ENCODE measurements at regions not wholly inside any gene's neighbourhood (a gene's known extent, or its start where the extent isn't known, plus 50 kb on each side); places are given as distances from the start of the nearest gene placed in this dataset.
"Not testable (repeated sequence)": the region's sequence is repeated elsewhere in the genome, so short reads cannot be mapped to it uniquely, and the experiment has no call there.

DNA sequence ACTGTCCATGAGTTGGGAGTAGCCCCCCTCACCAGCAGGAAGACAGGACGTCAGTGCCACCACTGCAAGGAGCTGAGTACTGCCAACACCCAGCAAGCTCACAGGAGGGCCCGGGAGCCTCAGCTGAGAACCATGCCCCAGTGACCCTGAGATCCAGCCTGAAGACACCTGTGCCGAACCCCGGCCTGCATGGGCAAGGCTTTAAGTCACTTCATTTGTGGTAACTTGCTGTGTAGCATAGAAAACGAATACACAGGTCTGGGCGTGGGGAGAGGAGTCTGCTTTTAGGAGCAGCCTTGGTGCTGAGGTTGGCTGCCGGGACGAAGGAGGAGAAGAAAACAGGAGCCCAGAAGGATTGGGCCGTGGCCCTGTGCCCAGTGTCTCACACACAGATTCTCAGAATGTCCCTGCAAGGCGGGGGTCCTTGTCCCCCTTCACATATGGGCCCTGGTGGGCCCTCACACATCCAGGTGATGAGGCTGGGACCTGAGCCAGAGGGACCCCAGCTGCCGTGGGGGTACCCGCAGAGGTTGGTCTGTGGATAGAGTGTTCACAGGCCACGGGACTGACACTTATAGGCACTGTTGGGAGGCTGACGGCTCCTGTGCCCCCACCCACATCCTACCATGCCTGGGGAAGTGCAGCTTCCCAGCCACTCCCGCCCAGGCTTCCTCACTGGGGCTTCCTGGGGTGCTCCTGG lies 85.3 kb downstream of the PLXNA1 start:
- Histone ChIP-seq H3K27me3 (ENCODE audit: insufficient read depth, low read length) (peaks cover 3% of the 10 kb centered on the region), H3K9me3 (ENCODE audit: low read length) (no peaks in the 10 kb centered on the region), H3K4me3 (ENCODE audit: low read length) (no peak overlapping the region), H2AFZ (ENCODE audit: low read depth, low read length) (no peak overlapping the region), H3K36me3 (ENCODE audit: insufficient read depth, low read length) (no peaks in the 10 kb centered on the region), H3K4me1 (ENCODE audit: insufficient read depth, low read length) (peaks cover 5% of the 10 kb centered on the region)

- H3K4me3 ChIP-seq (ENCODE audit: low read length): no peak overlapping the region
- H2AFZ ChIP-seq (ENCODE audit: low read depth, low read length): no peak overlapping the region
- no peaks in the 10 kb centered on the region for H3K36me3 ChIP-seq (ENCODE audit: insufficient read depth, low read length)
- no peaks in the 10 kb centered on the region for H3K9me3 ChIP-seq (ENCODE audit: low read length)
- H3K27me3 ChIP-seq (ENCODE audit: insufficient read depth, low read length): peaks cover 3% of the 10 kb centered on the region
- H3K4me1 ChIP-seq (ENCODE audit: insufficient read depth, low read length): peaks cover 5% of the 10 kb centered on the region
These were observed 86.0 kb downstream of the PLXNA1 start for GRCh38 chr3:127068871-127069270.

DNA sequence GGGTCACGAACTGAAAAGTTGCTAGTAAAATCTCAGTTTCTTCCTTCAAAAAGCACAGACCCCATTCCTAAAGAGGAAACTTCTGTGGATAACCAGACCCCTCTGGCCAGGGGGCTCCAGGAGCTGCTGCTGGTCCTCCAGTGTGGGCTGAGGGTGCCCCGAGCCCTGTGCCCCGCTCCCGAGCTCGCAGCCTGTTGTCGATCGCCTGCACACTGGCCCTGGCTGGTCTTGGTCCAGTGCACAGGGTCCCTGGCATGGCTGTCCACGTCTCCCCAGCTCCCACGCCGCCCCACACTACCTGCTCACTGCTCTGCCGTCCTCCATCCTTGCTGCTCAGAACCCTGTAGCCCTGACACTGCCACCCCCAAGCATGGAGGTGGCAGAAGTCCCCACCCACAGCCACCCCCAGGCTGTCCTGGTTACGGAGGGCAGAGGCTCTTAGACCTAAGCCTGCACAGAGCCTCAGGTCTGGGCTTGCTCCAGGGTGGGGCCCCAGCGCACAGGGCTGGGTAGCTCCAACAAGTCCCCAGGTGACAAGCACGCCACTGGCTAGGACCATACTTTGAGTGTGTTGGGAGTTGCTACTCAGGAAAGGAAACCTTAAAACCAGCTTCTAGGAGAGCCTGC lies 87.0 kb downstream of the PLXNA1 start:
- Histone ChIP-seq H3K27me3 (ENCODE audit: insufficient read depth, low read length) (peaks cover 3% of the 10 kb centered on the region), H2AFZ (ENCODE audit: low read depth, low read length) (no peak overlapping the region), H3K36me3 (ENCODE audit: insufficient read depth, low read length) (no peaks in the 10 kb centered on the region), H3K4me3 (ENCODE audit: low read length) (no peak overlapping the region), H3K4me1 (ENCODE audit: insufficient read depth, low read length) (peaks cover 5% of the 10 kb centered on the region), H3K9me3 (ENCODE audit: low read length) (no peaks in the 10 kb centered on the region)

GRCh38 chr3:127070776-127071175 lies 87.9 kb downstream of the PLXNA1 start:
- Histone ChIP-seq H3K36me3 (ENCODE audit: insufficient read depth, low read length) (no peaks in the 10 kb centered on the region), H3K9me3 (ENCODE audit: low read length) (no peaks in the 10 kb centered on the region), H3K27me3 (ENCODE audit: insufficient read depth, low read length) (peaks cover 3% of the 10 kb centered on the region), H2AFZ (ENCODE audit: low read depth, low read length) (no peak overlapping the region), H3K4me3 (ENCODE audit: low read length) (no peak overlapping the region), H3K4me1 (ENCODE audit: insufficient read depth, low read length) (no peaks in the 10 kb centered on the region)

- no peaks in the 10 kb centered on the region for H3K4me1 ChIP-seq (ENCODE audit: insufficient read depth, low read length)
- no peaks in the 10 kb centered on the region for H3K36me3 ChIP-seq (ENCODE audit: insufficient read depth, low read length)
These were observed 88.7 kb downstream of the PLXNA1 start for GRCh38 chr3:127071597-127072001.

DNA sequence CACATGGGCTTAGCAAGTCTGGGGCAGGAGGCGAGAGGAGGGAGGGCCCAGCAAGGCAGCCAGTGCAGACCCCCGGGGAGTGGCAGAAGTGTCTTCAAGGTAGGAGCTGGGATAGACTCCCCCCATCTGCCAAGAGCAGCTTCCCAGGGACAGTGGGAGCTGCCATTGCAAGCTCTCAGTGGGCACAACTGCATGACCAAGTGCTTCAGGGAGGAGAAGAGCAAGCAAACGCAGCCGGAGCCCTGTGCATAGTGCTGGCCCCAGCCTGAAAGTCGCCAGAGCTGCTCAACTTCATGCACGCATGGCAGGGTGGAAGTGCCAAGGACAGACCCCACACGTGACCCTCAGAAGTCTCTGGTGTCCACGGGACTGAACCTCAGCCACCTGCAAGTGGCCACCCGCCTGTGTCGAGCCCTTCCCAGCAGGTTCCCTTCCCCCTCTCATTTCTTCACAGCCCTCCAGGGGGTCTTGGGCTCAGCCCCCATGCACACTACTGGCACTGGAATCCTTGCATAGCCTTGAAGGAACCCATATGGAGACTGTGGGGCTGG lies 89.4 kb downstream of the PLXNA1 start:
- H3K27me3 ChIP-seq (ENCODE audit: insufficient read depth, low read length): peaks cover 3% of the 10 kb centered on the region
- no peaks in the 10 kb centered on the region for H3K9me3 ChIP-seq (ENCODE audit: low read length)
- no peaks in the 10 kb centered on the region for H3K4me1 ChIP-seq (ENCODE audit: insufficient read depth, low read length)
- no peak overlapping the region for H2AFZ ChIP-seq (ENCODE audit: low read depth, low read length)
- H3K4me3 ChIP-seq (ENCODE audit: low read length): no peak overlapping the region
- H3K36me3 ChIP-seq (ENCODE audit: insufficient read depth, low read length): no peaks in the 10 kb centered on the region

More at GRCh38 chr3:127071597-127072001, 88.7 kb downstream of the PLXNA1 start:
- H3K4me3 ChIP-seq (ENCODE audit: low read length): no peak overlapping the region
- no peaks in the 10 kb centered on the region for H3K9me3 ChIP-seq (ENCODE audit: low read length)
- peaks cover 3% of the 10 kb centered on the region for H3K27me3 ChIP-seq (ENCODE audit: insufficient read depth, low read length)
- H2AFZ ChIP-seq (ENCODE audit: low read depth, low read length): no peak overlapping the region

GRCh38 chr3:127072971-127073783 lies 90.3 kb downstream of the PLXNA1 start:
- no peaks in the 10 kb centered on the region for H3K4me1 ChIP-seq (ENCODE audit: insufficient read depth, low read length)
- no peak overlapping the region for H2AFZ ChIP-seq (ENCODE audit: low read depth, low read length)
- no peaks in the 10 kb centered on the region for H3K9me3 ChIP-seq (ENCODE audit: low read length)
- H3K27me3 ChIP-seq (ENCODE audit: insufficient read depth, low read length): peaks cover 3% of the 10 kb centered on the region
- no peaks in the 10 kb centered on the region for H3K36me3 ChIP-seq (ENCODE audit: insufficient read depth, low read length)
- no peak overlapping the region for H3K4me3 ChIP-seq (ENCODE audit: low read length)

DNA sequence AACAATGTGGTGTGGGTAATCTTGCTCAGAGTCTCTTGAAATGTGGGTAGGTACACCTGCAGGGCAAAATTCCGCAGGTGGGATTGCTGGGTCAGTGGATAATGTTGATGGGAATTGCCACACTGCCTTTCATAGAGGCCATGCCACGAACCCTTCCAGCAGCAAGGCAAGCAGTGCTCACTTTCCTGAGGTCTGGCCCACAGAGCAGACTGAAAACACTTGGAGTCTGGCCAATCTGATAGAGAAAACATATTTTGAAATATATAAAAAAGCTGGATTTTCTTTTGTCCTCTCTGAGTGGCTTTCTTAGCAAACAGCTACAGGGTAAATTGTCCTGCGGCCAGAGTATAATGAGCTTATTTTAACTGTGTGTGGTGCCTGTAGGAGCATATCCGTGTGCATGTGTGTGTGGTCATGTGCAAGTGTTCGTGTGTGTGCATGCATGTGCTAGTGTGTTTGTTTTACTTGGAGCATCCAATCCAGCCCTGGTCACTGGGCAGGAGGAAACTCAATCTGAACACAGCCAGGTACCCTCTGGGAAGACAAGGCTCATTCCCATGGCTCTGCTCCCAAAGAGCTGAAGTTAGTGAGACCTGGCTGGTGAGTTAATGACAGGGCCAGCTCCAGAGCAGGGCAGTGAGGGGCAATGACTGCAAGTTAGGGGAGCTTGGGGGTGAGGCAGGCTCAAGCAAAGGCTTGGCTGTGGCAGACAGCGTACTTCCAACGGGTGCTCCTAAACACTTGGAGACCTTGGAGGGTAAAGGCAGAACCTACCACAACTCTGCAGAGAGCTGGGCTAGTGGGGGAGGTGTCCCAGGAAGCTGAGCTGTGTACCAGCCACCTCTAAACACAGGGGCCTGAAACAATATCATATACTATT lies 91.3 kb downstream of the PLXNA1 start:
- Histone ChIP-seq H3K36me3 (ENCODE audit: insufficient read depth, low read length) (no peaks in the 10 kb centered on the region), H3K4me3 (ENCODE audit: low read length) (no peak overlapping the region), H3K27me3 (ENCODE audit: insufficient read depth, low read length) (peaks cover 3% of the 10 kb centered on the region), H3K9me3 (ENCODE audit: low read length) (no peaks in the 10 kb centered on the region), H2AFZ (ENCODE audit: low read depth, low read length) (no peak overlapping the region), H3K4me1 (ENCODE audit: insufficient read depth, low read length) (no peaks in the 10 kb centered on the region)

DNA sequence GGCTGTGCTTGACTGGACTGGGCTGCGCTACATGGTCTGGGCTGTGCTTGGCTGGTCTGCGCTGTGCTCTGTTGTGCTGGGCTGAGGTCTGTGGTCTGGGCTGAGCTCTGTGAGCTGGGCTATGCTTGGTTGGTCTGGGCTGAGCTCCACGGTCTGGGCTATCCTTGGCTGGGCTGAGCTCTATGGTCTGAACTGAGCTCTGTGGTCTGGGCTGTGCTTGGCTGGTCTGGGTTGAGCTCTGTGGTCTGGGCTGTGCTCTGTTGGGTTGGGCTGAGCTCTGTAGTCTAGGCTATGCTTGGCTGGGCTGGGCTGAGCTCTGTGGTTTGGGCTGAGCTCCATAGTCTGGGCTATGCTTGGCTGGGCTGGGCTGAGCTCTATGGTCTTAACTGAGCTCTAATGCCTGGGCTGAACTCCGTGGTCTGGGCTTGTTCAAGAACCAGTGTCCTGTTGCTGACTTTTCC lies 92.0 kb downstream of the PLXNA1 start:
- no peak overlapping the region for H2AFZ ChIP-seq (ENCODE audit: low read depth, low read length)
- H3K27me3 ChIP-seq (ENCODE audit: insufficient read depth, low read length): peaks cover 3% of the 10 kb centered on the region
- no peaks in the 10 kb centered on the region for H3K4me1 ChIP-seq (ENCODE audit: insufficient read depth, low read length)
- H3K36me3 ChIP-seq (ENCODE audit: insufficient read depth, low read length): no peaks in the 10 kb centered on the region
- no peak overlapping the region for H3K4me3 ChIP-seq (ENCODE audit: low read length)
- H3K9me3 ChIP-seq (ENCODE audit: low read length): no peaks in the 10 kb centered on the region

DNA sequence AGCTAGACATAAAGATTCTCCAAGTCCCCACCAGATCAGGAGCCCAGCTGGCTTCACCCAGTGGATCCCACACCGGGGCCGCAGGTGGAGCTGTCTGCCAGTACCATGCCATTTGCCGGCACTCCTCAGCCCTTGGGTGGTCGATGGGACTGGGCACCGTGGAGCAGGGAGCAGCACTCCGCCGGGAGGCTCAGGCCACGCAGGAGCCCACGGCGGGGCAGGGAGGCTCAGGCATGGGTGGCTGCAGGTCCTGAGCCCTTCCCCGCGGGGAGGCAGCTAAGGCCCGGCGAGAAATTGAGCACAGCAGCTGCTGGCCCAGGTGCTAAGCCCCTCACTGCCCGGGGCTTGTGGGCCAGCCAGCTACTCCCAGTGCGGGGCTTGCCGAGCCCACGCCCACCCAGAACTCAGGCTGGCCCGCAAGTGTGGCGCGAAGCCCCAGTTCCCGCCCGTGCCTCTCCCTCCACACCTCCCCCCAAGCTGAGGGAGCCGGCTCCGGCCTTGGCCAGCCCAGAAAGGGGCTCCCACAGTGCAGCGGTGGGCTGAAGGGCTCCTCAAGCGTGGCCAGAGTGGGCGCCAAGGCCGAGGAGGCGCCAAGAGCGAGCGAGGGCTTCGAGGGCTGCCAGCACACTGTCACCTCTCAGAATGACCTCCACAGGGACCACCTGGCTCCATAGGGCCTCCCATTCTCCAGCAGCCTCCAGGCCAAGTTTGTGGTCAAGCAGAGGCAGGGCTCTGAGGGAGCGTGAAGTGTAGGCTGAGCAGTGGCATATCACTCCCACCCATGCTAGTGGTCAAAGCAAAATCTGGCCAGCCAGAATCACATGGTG lies 93.5 kb downstream of the PLXNA1 start:
- not testable (repeated sequence) for H3K36me3 ChIP-seq (ENCODE audit: insufficient read depth, low read length); H2AFZ ChIP-seq (ENCODE audit: low read depth, low read length); H3K4me3 ChIP-seq (ENCODE audit: low read length); H3K9me3 ChIP-seq (ENCODE audit: low read length); H3K27me3 ChIP-seq (ENCODE audit: insufficient read depth, low read length); H3K4me1 ChIP-seq (ENCODE audit: insufficient read depth, low read length)

GRCh38 chr3:127077068-127077467 lies 94.2 kb downstream of the PLXNA1 start:
- H3K36me3 ChIP-seq (ENCODE audit: insufficient read depth, low read length): no peaks in the 10 kb centered on the region
- H3K9me3 ChIP-seq (ENCODE audit: low read length): no peaks in the 10 kb centered on the region
- H3K4me3 ChIP-seq (ENCODE audit: low read length): no peak overlapping the region
- H3K4me1 ChIP-seq (ENCODE audit: insufficient read depth, low read length): no peaks in the 10 kb centered on the region
- H3K27me3 ChIP-seq (ENCODE audit: insufficient read depth, low read length): no peaks in the 10 kb centered on the region
- H2AFZ ChIP-seq (ENCODE audit: low read depth, low read length): no peak overlapping the region
